NCI-H2196 treated with DMSO at 0.1 percent for 48 hours (cell line): ENCODE measurements at regions not wholly inside any gene's neighbourhood (a gene's known extent, or its start where the extent isn't known, plus 50 kb on each side); places are given as distances from the start of the nearest gene placed in this dataset.

Experiments used
- DNase-seq: peaks from one replicate; lab custom pipeline; 2025; ENCODE audit not compliant: unreplicated experiment; lab: John Stamatoyannopoulos, UW

DNA sequence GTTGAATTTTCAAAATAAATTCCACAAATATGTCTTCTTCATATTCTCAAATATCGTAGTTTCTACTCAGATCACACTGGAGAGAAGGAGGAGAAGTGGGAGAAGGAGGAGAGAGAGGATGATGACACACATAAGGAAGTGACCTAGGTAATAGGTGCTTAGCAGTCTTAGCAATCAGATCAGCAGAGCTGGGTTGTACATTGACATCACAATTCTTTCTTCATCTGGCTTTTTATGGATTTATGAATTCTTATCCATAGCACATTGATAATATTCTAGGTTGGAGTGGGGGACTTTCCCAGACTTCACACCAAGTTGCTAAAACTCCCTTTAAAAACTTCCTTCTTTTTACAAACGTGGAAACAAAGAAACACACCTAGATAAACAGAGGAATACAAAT lies 86.9 kb downstream of the FGF9 start:
- no peak for DNase-seq

DNA sequence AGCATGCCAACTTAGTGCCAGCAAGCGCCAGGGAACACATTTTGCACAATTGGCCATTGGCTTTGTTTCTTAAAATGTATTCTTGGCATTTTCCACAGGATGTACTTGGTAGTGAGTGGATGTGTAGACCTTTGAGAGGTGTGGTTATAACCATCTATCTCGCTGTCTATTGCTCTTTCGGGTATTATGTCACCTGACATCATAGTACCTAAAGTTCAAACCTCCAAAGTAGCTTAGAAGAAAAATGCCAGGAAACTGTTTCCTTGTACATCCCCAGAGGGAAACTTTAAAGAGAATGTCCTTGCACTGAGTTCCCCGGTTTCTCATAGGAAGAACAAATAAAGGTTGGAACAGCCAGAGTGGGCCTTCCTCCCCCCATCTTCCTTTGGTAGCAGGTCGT lies 87.6 kb downstream of the FGF9 start:
- no peak for DNase-seq

DNA sequence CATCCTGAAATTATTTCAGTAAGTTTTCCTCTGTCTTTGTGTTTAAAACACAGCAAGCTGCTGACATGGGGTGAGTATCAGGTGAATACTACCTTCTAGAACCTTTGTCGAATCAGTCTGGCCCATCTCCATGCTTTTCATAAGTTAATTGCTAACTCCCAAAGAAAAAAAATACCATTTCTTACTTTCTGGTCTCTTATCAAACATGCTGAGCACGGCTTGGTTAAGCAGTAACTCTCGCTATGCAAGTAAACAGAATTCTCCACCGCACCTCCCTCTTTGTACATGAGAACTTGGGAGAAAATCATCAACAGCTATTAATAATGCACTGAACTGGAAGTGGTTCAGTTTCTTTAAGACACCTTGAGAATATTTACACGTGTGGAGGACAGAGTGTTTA lies 88.6 kb downstream of the FGF9 start:
- no peak for DNase-seq

DNA sequence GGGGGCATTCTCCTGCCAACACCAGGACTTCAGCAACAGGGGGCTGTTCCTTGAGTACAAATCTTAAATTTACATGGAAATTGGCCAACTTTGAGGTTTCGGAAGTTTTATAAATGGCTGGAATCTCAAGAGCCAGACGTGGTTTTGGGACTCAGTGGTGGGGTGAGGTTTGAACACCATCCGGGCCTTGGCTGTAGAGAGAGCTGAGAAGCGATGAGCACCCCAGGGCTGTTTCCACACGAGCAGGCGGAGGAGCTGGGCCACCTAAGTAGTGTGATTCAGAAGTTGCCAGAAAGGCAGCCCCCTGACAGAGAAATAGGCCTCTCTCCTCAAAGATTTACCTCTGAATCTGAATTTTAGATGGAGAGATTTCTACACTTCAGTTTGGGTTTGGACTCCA lies 89.0 kb downstream of the FGF9 start:
- no peak for DNase-seq

DNA sequence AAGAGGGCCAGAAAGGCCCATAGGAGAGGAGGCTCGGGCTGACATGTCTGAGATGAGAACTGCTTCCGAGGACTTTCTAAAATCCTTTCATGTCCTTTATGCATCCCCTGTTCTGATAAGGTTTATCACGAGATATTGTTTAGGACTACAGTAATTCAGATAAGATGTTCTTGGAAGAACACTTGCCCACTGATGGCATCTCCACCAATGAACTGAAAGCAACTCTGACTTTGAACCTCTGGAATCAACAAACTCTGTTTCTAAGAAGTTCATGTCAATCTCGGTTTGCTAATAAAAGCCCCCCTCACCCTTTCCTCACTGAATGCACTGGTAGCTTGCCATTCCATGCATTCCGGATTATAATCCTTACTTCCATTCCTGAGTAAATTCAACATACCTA lies 90.9 kb downstream of the FGF9 start:
- no peak for DNase-seq

DNA sequence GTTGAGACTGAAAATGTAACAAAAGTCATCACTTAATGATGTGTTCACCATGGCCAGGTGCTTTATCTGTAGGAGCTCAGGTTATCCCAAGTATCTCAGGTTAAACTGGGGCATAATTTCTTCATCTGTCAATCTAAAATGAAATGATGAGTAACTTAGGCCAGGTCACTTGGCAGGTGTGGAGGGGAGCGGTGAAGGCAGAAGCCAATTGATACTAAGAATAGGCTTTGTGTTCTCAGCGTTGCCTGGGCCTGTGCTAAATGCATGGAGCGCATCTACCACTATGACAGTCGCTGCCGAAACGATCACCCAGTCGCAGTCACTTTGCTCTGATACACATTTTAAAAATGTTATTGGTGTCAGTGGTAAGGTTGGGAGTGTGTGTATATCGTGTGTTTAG lies 91.6 kb downstream of the FGF9 start:
- no peak for DNase-seq

DNA sequence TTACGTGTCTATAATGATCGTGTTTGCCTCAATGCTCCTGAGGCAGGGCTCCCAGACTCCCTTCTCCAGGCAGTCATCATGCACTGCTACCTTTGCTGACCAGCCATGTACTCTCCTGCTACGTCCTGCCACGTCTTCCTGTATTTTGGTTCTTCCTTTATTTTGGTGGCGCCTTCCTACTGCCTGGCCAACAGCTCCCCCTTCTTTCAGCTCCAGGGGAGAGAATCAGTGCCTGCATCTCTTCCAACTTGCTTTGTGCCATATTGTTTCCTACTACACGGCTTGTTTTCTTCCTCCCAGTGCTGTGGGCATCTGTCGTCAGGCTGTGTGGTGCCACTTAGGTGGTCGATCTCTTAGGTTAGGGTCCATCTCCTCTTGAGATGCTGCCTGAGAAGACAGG lies 96.2 kb downstream of the FGF9 start:
- no peak for DNase-seq

DNA sequence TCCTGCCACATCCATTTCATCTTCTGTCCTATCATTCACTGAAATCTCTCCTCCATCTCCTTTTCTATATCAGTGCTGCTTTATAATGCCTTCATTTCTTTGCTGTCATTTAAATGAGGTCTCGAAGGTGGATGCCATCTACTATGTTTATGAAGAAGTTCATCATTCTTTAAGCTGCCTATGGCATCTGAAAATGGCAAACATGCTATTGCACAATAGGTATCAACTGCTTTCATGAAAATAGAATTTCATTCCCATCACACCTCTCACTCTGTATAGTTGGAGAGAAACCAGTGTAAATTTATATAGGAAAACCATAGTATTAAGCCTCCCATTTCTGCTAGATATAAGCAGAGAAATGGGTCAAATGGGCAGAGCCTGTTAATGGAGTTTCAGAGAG lies 100.2 kb downstream of the FGF9 start:
- DNase-seq, result no peak

DNA sequence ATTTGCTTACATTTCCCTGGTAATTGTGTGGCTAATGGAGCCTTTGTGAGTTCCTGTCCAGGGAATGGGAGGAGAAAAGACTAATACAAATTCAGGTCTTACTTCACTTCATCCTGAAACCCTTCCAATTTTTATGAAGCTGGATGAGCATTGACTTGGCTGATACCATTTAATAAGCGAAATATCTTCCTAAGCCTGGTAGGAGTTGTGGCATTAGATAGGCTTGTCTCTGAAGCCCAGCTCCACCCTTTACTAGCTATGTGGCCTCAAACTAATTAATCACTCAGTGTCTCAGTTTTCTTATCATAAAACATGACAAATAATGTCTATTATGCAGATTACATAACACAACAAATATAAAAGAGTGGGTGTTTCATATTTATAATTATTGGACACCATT lies 106.3 kb downstream of the FGF9 start:
- no peak for DNase-seq

DNA sequence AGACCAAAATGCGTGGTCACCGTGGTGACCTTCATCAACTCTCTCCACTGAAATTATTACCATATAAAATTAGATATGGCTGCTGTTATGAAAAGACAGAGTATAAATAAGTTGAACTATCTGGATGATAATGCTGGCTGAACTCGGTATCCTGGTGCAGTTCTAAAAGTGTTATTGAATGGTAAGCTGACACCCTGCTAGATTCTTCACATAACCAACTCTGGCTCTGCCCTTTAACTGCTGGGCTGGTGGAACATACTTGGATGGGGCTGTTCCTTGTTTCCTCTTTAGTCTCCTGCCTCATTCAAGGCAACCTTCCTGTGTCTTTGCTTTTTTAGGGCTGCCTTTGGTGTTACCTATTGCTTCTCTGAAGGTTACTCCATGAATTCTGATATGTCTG lies 106.9 kb downstream of the FGF9 start:
- DNase-seq, result no peak

DNA sequence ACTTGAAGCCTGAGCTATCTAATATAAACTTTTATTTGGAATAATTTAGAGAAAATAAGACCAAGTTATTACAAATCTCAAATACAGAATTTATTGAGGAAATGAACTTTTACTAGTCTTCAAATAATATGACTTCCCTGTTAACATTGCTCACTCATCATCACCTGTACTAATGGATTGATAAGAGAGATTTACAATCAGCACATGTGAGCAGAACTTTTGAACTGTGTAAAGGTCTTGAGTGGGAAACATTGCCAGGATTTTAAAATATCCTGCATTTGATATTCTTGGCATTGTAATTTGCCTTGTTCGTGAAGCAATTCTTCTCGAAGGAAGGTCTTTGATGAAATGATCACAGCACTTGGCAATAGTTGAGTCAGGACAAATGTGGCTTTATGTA lies 111.9 kb downstream of the FGF9 start:
- no peak for DNase-seq

DNA sequence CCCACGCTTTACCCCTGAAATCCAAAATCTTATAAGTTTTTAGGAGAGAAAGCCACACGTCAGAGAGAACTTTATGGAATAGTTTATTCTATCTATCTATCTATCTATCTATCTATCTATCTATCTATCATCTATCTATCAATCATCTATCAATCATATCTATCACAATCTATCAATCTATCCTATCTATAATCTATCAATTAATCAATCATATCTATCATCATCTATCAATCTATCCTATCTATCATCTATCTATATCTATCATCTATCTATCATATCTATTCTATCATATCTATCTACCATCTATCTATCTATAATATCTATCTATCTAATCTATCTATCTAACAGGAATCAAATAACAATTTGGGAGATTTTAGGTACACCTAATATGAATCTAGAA lies 115.1 kb downstream of the FGF9 start:
- no peak for DNase-seq

DNA sequence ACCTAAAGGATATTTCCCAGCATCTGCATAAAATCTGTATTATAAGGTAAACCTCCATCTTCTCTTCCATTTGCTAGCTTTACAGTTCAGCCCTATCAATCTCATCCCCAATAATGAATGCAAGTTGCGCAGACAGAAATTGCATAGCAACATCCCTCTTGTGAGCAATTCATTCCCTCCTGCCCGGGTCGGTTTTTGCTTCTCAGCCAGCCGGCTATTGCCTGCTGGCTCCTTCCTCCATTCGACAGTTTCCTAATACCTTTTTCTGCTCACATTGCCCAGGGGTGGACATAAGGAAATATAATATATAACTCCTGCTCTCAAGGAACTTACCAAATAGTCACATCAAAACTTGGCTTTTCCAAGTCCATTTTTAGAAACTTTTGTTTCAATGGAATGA lies 125.2 kb downstream of the FGF9 start:
- DNase-seq, result no peak

DNA sequence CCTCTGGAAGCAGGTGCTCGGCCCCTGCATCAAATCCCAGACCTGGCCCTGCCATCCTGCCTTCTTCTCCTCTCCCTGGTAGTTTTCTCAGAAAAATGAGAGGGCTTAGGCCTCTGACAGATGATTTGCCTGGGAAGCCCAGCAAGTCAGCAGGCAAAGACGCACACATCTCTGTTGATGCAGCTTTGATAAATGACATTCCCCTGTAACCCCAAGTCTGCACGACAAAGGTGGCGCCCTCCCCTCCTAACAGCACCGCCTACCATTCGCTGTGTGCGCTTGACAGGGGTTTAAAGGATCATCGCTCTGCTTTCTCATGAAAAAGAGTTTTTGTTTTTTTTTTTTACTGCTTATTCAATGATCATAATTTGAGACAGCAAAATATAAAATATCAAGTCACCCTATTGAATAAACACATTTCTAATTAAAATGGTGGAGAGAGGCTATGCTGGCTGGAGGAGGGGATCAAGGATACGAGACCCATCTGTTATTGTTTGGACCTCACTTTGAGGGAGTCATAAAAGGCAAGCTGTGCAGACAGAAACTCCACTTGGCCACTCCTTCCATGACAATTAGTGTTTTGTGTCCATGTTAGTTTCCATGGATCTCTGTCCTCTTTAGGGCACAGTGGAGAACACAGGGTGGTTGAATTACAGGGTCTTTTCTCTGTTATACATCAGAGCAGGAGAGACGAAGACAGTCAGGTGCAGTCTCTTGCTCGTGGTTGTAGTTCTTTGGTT lies 126.1 kb downstream of the FGF9 start:
- no peak for DNase-seq

DNA sequence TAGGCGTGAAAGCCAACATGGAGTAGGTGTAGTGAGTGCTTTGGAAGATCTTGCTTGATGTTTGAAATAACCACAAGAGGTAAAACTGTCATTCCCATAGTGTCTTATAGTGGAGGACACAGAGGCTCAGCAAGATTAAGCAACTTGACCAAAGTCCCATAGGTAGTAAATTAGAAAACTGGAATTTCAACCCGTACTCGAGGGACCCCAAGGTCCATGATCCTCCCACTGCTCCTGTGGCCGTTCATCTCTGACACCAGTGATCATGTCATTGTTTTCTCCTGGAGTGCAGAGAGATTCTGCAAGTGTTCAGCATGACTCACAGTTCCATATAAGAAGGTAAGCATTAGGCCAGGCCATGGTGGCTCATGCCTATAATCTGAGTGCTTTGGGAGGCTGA lies 126.9 kb downstream of the FGF9 start:
- no peak for DNase-seq

DNA sequence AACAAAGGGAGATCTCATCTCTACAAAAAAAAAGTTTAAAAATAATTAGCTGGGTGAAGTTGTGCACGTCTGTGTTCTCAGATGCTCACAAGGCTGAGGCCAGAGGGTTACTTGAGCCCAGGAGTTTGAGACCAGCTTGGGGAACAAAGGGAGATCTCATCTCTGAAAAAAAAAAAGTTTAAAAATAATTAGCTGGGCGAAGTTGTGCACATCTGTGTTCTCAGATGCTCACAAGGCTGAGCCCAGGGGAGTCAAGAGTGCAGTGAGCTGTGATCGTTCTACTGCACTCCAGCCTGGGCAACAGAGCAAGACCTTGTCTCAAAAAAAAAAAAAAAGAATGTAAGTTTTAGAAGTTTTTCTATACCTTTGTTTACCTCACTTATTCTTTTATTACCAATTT lies 127.3 kb downstream of the FGF9 start:
- no peak for DNase-seq

DNA sequence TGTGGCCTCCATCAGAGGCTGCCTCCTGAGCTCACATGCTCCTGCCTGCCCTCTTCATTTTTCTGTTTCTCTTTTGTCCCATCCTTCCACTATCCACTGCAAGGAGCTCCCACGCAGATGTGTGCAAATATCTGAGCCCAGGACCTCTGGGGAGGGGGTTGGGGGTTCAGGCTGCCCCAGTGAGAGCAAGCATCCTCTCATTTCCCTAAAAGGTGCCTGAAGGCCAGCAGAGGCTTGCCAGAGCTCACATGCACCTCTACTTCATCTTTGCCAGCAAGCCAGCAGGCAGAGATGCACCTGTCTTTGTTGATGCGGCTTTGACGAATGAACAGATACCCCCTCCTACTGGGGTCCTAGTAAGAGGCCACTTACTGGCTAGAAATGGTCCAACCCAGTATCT lies 128.8 kb downstream of the FGF9 start:
- no peak for DNase-seq

DNA sequence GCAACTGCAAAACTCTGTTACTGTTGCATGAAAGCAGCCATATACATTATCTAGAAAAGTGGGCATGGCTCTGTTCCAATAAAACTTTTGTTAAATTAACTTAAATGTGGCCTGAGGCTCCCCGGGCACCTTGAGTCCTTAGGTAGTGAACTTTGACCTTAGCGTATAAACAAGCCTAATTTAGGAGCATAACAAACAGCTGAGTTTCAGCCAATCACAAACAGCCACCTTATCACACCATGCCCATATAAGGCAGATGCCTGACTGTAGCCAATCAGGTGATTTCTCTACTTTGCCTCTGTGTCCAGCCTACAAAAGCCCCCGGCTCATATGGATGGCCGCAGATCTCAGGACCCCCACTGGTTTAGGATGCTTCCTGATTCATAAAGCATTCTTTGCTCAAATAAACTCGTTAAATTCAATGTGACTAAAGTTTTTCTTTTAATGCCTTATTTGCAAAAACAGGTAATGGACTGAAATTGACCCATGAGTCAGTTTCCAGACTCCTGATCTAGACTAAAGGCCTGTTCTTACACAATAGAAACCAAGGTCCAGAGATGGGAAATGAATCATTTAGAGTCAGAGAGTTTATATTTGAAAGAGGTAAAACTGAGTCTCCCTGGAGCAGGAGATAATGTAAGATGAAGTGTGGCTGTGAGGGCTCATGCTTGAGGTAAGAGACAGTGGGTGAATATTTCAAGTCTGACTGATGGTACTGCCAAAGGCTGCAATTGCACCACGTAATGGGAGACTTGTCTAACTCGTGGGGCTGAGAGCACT lies 130.2 kb downstream of the FGF9 start:
- DNase-seq, result no peak

DNA sequence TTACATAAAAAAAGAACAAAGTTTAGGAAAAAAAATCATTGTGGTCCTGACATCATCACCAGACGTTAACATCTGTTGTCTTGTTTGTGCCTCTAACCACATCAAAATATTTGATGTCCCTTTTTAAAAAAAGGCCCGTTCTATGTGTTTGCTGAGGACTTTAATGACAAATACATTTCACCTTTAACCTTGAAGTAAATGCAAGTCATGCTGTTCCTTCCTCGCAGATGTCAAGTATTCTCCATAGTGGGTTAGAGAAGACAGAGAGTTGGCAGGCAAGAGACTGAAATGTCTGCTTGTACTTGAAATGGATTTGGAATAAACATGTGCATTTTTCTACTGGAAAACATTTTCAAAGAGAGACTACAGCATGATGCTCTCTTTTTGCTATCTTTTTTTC lies 134.9 kb downstream of the FGF9 start:
- DNase-seq, result no peak

DNA sequence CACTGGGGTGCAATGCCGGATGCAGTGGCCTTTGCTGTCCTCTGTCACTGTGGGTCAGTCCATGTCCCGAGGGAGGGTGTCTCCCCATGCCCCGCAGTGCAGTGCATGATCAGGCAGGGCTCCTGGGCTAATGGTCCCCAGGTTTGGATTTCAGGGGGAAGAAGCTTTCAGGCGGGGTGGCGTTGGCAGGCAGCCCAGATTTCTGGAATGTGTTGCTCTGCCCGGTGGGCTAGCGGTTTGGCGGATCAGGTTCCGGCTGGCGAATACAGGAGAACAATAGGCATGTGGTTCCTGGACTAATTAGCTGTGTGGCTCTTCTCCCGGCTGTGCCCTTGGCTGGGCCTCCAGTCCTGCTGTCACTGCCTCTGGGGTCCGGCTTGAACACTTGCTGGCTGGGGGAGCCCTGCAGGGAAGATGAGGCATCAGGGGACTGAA lies 141.3 kb downstream of the FGF9 start:
- DNase-seq, result no peak

DNA sequence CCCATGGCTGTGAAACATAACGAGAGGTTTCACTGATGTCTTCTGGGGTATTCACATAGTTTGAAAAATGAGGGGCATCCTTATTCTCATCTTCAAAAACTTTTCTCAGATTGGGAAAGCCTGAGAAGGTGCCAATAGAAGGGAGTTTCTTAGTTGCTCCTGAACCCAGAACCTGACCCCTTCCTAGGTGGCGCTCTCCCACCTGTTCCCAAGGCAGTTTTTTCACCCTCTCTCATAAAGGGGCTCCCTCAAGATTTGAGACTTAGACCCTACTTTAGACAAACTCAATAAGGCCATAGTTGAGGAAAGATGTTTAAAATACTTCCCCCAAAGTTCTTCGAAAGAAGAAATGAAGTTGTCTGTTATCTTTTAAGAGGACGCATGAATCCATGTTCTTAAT lies 142.2 kb downstream of the FGF9 start:
- no peak for DNase-seq

DNA sequence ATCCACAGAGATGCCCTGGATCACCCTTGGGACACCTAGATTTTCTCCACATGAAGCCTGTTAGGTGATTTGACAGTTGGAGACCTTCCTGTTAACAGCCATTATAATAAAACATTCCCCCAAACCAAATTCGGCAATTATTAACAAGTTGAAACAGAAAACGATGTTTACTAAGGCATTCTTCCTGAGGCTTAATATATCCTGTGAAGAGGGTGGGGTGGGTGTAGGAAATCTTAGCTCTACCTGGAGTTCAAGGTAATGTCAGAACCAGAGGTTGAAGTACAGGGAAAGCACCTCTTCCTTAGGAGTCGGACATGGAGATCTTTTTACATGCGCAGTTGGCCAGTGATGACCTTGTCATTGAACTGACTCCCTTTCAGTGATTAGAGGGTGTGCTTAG lies 143.0 kb downstream of the FGF9 start:
- no peak for DNase-seq

DNA sequence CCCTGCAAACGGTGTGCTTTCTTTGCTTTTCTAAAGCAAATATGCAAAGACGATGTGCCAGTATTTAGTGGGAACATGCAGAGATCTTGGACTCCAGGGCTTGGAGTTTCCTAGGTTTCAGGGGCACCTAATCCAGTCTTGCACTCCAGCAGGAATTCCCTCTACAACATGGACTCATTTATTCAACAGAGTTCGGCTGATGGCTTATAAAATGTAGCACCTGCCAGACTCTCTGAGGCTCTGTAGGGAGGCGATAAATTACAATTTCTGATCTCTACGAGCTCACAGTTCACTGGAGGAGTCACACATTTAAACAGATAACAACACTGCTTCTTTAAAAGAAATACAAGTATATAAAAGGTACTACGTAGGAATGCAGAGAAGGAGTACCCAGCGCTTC lies 143.7 kb downstream of the FGF9 start:
- no peak for DNase-seq
